SK-N-SH treated with all-trans-retinoic acid at 6 μM for 48 hours (cell line): ENCODE measurements at regions not wholly inside any gene's neighbourhood (a gene's known extent, or its start where the extent isn't known, plus 50 kb on each side); places are given as distances from the start of the nearest gene placed in this dataset.

ENCODE experiments used
- ATAC-seq: fragments of 200-7000 bp; cut with Tn5 transposase; 3 replicates; pipeline ENCODE4 v1.9.1; 2020; ENCODE audit warnings: mild to moderate bottlenecking, moderate library complexity
- ARNTL ChIP-seq: fragments of 450-650 bp; formaldehyde crosslinking; IDR thresholded peaks from 2 replicates; pipeline ENCODE4 v1.5.0; 2020; ENCODE audit warnings: low read depth, mild to moderate bottlenecking, moderate library complexity, borderline replicate concordance
- BACH2 ChIP-seq: fragments of 250-450 bp; sonication (Bioruptor Pico); IDR thresholded peaks from 2 replicates; pipeline ENCODE4 v1.9.0; 2021; ENCODE audit warnings: mild to moderate bottlenecking, borderline replicate concordance
- CSDC2 ChIP-seq: fragments of 250-450 bp; sonication (Bioruptor Pico); IDR thresholded peaks from 2 replicates; pipeline ENCODE4 v1.5.0; 2020; ENCODE audit warnings: mild to moderate bottlenecking, moderate library complexity
- ESRRG ChIP-seq: fragments of 250-450 bp; sonication (Bioruptor Pico); IDR thresholded peaks from 2 replicates; pipeline ENCODE4 v1.6.1; 2021; ENCODE audit warnings: mild to moderate bottlenecking
- ISL1 ChIP-seq: fragments of 250-450 bp; sonication (Bioruptor Pico); IDR thresholded peaks from 2 replicates; pipeline ENCODE4 v2.1.2; 2022; ENCODE audit warnings: mild to moderate bottlenecking, moderate library complexity
- PPARA ChIP-seq: fragments of 250-450 bp; sonication (Bioruptor Pico); IDR thresholded peaks from 2 replicates; pipeline ENCODE4 v1.5.0; 2020; ENCODE audit warnings: mild to moderate bottlenecking, borderline replicate concordance
- SNAI2 ChIP-seq: fragments of 250-450 bp; sonication (Bioruptor Pico); IDR thresholded peaks from 2 replicates; pipeline ENCODE4 v1.5.0; 2020; ENCODE audit warnings: mild to moderate bottlenecking, moderate library complexity
- TCF4 ChIP-seq: fragments of 250-450 bp; sonication (Bioruptor Pico); IDR thresholded peaks from 2 replicates; pipeline ENCODE4 v1.8.0; 2021; ENCODE audit warnings: mild to moderate bottlenecking, moderate library complexity, borderline replicate concordance
- TOX ChIP-seq: fragments of 250-450 bp; sonication (Bioruptor Pico); IDR thresholded peaks from 2 replicates; pipeline ENCODE4 v1.8.0; 2021; ENCODE audit warnings: mild to moderate bottlenecking, moderate library complexity, borderline replicate concordance
- ZC3H10 ChIP-seq: fragments of 250-450 bp; sonication (Bioruptor Pico); IDR thresholded peaks from 2 replicates; pipeline ENCODE4 v1.5.1; 2021; ENCODE audit warnings: mild to moderate bottlenecking, moderate library complexity
- ZFP3 ChIP-seq: fragments of 250-450 bp; sonication (Bioruptor Pico); IDR thresholded peaks from 2 replicates; pipeline ENCODE4 v1.5.0; 2020; ENCODE audit warnings: mild to moderate bottlenecking, moderate library complexity
- ZFP30 ChIP-seq: fragments of 450-650 bp; formaldehyde crosslinking; IDR thresholded peaks from 2 replicates; pipeline ENCODE4 v1.5.0; 2022; ENCODE audit warnings: mild to moderate bottlenecking, moderate library complexity
- ZNF565 ChIP-seq: fragments of 450-650 bp; formaldehyde crosslinking; conservative IDR thresholded peaks from 2 replicates; pipeline ENCODE4 v1.5.0; 2020; ENCODE audit warnings: low read depth, mild to moderate bottlenecking, moderate library complexity
- TF ChIP-seq, protein P1 (sequence below): fragments of 250-450 bp; sonication (Bioruptor Pico); IDR thresholded peaks from 2 replicates; pipeline ENCODE4 v1.8.0; 2020; ENCODE audit warnings: mild to moderate bottlenecking, moderate library complexity, borderline replicate concordance
- TF ChIP-seq, protein P2 (sequence below): fragments of 250-450 bp; sonication (Bioruptor Pico); IDR thresholded peaks from 2 replicates; pipeline ENCODE4 v1.5.1; 2021; ENCODE audit warnings: mild to moderate bottlenecking, moderate library complexity
- TF ChIP-seq, protein P3 (sequence below): fragments of 250-450 bp; sonication (Bioruptor Pico); IDR thresholded peaks from 2 replicates; pipeline ENCODE4 v1.8.0; 2021; ENCODE audit warnings: low read depth, mild to moderate bottlenecking, moderate library complexity, borderline replicate concordance
- TF ChIP-seq, protein P4 (sequence below): fragments of 250-450 bp; sonication (Bioruptor Pico); IDR thresholded peaks from 2 replicates; pipeline ENCODE4 v1.5.1; 2020; ENCODE audit warnings: low read depth, mild to moderate bottlenecking, moderate library complexity

DNA sequence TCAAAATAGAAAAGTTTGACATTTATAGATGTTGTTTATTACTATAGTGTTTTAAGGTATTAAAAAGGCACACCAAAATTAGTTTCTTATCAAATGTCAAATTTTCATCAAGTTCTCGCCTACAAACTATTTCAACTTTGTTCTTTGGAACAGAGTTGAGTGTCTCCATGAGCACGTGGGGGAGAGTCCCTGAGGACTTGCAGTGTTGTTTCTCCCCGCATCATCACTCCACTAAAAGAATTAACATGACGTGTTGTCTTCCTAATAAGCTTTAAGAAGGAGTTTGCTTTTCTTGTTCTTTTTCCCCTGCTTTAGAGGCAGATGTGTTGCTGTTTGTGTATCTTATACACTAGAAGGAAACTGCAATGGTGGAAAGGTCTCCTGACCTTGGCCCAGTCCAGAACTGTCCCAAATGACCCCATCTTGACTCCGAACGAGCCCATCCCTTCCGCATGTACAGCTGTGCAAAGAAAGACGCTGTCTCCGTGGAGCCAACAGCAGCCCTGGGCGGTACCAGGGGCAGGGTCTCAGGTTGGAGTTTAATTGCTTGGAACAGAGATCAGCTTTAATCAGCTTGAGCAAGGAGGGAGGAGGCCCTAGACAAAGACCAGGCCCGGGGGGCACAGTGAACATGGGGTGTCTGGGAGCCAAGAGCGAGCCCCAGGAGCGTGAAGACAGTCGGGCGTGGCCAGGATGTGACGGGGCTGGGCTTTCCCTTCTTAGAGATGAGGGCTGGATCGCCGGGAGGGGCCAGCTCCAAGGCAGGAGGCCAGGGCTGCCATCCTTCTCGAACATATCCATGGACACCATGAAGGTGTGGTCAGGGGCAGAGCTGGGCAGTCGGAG lies 215.4 kb upstream of the RTL1 start (continued):
- TF ChIP-seq, protein P1, sequence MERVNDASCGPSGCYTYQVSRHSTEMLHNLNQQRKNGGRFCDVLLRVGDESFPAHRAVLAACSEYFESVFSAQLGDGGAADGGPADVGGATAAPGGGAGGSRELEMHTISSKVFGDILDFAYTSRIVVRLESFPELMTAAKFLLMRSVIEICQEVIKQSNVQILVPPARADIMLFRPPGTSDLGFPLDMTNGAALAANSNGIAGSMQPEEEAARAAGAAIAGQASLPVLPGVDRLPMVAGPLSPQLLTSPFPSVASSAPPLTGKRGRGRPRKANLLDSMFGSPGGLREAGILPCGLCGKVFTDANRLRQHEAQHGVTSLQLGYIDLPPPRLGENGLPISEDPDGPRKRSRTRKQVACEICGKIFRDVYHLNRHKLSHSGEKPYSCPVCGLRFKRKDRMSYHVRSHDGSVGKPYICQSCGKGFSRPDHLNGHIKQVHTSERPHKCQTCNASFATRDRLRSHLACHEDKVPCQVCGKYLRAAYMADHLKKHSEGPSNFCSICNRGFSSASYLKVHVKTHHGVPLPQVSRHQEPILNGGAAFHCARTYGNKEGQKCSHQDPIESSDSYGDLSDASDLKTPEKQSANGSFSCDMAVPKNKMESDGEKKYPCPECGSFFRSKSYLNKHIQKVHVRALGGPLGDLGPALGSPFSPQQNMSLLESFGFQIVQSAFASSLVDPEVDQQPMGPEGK (CRISPR knock-in tag): no peak
- TF ChIP-seq ISL1 (CRISPR knock-in tag) (no peak), CSDC2 (CRISPR knock-in tag) (no peak), BACH2 (no peak)
- TF ChIP-seq, protein P2, sequence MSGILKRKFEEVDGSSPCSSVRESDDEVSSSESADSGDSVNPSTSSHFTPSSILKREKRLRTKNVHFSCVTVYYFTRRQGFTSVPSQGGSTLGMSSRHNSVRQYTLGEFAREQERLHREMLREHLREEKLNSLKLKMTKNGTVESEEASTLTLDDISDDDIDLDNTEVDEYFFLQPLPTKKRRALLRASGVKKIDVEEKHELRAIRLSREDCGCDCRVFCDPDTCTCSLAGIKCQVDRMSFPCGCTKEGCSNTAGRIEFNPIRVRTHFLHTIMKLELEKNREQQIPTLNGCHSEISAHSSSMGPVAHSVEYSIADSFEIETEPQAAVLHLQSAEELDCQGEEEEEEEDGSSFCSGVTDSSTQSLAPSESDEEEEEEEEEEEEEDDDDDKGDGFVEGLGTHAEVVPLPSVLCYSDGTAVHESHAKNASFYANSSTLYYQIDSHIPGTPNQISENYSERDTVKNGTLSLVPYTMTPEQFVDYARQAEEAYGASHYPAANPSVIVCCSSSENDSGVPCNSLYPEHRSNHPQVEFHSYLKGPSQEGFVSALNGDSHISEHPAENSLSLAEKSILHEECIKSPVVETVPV (CRISPR knock-in tag): no peak

DNA sequence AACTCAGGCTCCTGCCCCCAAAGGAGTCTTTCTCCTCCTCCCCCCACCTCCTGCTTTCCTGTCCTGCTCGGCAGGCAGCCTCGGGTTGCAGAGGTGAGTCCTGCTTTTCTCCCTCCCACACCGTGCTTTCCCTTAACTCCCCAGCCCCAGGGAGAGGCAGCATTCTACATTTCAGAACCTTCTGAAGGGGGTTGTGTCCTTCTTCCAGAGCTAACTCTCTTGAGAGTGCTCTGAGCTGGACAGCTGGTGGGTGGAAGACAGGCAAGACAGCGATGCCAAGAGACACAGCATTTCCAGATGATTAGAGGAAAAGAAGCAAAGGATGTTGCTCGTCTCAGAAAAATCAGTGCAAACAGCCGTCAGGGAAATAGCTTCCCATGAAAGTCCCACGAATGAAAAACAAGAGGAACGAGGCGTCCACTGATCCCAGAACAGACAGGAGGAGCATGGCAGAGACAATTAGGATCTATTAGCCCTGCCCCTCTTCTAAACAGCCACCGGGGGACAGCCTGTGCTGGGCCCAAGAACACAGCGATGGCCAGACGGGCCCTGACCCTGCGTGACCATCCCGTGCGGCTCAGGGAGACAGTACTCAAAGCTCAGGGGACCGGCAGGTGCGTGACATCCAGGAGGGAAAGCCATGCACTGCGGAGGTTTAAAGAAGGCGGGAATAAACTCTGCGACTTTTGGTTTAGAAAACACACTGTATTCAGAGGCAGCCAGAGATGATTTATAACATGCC lies 216.5 kb upstream of the RTL1 start:
- no peak for TF ChIP-seq TOX (CRISPR knock-in tag)
- no peak for TF ChIP-seq ZFP30
- no peak for TF ChIP-seq TCF4 (CRISPR knock-in tag)
- no peak for TF ChIP-seq ZC3H10 (CRISPR knock-in tag)
- TF ChIP-seq SNAI2 (CRISPR knock-in tag): no peak
- no peak for TF ChIP-seq PPARA (CRISPR knock-in tag)
- TF ChIP-seq, protein P1 (CRISPR knock-in tag): no peak
- TF ChIP-seq ESRRG (CRISPR knock-in tag): no peak
- ATAC-seq: no peak

DNA sequence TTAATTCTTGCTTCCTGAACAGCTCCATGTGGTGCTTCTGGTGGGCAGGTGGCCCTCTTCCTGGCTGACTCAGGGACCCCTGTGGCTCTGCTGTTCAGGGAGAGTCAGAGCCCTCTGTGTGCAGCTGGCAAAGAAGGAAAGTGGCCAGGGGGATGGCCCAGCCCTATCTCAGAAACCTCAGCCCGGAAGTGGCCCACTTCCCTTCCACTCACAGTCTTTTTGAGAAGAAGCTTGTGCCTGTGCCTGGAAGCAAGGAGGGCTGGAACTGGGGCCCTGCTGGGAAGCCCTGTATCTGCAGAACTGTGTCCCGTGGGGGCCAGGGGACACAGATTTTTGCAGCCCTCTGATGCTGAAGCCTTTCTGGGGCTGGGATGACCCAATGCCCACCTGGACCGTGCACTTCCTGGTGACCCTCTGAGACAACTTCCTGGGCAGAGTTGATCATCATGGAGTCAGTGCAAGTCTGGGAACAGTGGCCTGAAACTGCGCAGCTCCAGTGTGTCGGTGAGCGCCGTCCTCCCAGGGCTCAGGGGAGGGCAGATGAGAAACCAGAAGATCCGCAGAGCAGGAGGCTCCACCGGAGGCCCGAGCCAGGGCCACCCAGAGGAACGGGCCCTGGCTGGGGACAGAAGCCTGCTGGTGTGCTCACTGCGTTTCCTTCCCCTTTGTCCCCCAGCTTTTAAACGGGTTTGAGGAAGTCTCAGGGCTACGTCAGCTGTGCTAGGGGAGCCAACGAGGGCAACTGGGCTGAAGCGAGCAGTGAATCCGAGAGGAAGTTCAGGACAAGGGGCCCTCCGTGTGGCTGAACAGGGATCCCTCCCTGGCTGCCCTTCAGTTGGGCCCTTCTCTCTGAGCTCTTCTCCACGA lies 217.4 kb upstream of the RTL1 start:
- no peak for ATAC-seq
- TF ChIP-seq SNAI2 (CRISPR knock-in tag): no peak
- TF ChIP-seq PPARA (CRISPR knock-in tag): no peak
- no peak for TF ChIP-seq ARNTL (CRISPR knock-in tag)
- no peak for TF ChIP-seq TCF4 (CRISPR knock-in tag)
- TF ChIP-seq, protein P1 (CRISPR knock-in tag): no peak
- TF ChIP-seq ZNF565 (CRISPR knock-in tag): no peak

DNA sequence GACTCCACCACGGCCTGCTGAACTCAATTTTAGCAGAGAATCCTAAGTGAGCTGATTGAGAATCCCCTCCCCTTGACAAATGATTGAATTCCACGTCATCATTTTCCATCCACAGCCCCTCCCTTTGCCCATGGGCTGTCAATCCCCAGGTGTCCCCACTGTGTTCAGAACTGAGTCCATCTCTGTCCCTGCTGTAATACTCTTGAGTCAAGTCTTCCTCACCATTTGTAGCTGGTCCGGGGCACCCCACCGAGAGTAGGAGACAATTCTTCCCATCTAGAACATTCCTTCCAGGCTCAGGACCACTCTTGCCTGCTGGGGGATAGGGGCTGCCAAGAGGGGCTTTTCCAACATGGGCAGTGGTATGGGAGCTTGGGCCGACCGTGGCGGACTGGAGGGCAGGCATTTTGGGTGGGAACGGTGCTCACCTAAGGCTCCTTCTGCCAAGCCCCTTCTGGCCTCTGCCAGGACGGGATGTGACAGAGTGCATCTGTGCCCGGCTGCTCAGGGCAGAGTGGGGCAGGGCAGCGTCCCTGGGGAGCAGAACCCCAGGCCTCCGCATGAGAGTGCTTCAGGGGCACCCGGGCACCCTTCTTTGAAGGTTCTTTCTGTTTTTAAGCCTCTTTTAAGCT lies 218.1 kb upstream of the RTL1 start:
- no peak for ATAC-seq
- no peak for TF ChIP-seq ARNTL (CRISPR knock-in tag)
- no peak for TF ChIP-seq ZFP30
- TF ChIP-seq ZC3H10 (CRISPR knock-in tag): no peak
- TF ChIP-seq ZNF565 (CRISPR knock-in tag): no peak
- TF ChIP-seq, protein P3, sequence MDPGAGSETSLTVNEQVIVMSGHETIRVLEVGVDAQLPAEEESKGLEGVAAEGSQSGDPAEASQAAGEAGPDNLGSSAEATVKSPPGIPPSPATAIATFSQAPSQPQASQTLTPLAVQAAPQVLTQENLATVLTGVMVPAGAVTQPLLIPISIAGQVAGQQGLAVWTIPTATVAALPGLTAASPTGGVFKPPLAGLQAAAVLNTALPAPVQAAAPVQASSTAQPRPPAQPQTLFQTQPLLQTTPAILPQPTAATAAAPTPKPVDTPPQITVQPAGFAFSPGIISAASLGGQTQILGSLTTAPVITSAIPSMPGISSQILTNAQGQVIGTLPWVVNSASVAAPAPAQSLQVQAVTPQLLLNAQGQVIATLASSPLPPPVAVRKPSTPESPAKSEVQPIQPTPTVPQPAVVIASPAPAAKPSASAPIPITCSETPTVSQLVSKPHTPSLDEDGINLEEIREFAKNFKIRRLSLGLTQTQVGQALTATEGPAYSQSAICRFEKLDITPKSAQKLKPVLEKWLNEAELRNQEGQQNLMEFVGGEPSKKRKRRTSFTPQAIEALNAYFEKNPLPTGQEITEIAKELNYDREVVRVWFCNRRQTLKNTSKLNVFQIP: no peak
- TF ChIP-seq, protein P1 (CRISPR knock-in tag): no peak
- TF ChIP-seq, protein P4, sequence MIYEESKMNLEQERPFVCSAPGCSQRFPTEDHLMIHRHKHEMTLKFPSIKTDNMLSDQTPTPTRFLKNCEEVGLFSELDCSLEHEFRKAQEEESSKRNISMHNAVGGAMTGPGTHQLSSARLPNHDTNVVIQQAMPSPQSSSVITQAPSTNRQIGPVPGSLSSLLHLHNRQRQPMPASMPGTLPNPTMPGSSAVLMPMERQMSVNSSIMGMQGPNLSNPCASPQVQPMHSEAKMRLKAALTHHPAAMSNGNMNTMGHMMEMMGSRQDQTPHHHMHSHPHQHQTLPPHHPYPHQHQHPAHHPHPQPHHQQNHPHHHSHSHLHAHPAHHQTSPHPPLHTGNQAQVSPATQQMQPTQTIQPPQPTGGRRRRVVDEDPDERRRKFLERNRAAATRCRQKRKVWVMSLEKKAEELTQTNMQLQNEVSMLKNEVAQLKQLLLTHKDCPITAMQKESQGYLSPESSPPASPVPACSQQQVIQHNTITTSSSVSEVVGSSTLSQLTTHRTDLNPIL (CRISPR knock-in tag): no peak
- no peak for TF ChIP-seq ZFP3 (CRISPR knock-in tag)
